ENCODE measurements at regions not wholly inside any gene's neighbourhood (a gene's known extent, or its start where the extent isn't known, plus 50 kb on each side); places are given as distances from the start of the nearest gene placed in this dataset.

DNA sequence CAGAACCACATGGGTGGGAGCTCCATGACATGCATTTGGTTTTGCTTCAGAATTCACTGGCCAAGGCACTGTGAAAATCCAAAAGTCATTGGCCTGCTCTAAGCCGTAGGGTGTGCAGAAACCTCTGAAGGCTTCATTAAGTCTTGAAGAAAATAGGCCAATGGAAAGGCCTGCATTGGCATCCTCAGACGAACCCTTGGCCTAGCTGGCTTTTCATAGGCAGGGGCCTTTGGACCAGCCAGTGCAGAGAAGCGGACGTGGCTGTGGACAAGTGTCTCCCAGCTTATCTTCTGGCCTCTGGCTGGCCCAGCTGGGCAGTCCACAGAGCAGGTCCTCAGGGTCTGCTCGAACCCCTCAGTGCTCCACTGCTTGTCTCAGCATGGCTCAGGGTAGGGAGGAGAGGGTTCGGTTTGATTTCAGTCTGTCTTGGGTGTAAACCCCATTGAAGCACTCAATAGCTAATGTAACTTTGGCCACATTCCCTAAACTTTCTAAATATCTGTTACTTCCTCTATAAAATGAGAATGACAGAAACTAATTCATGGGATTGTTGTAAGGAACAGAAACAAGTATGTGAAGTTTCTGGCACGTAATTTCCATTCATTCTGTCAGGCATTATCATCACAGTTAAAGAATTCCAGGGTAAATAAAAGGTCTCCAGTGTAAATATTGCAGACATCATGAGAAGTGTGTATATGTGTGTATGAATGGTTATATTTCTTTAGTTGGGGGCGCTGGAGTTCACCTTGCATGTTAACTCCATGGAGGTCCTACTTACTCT, 125.5 kb downstream of the TFCP2L1 start:
- no peaks in the 10 kb centered on the region for H3K36me3 ChIP-seq (ENCODE audit: low read depth)
- peaks cover 10% of the 10 kb centered on the region for H3K9me3 ChIP-seq
- DNase-seq (no peak), ATAC-seq (no peak)
- intact Hi-C loops (cut with DNase I, micrococcal nuclease): no loop called here
- no peak overlapping the region for H3K4me3 ChIP-seq
- peaks cover 15% of the 10 kb centered on the region for H3K4me1 ChIP-seq (ENCODE audit: low read depth)
- no peak for TF ChIP-seq CTCF (IDR thresholded peaks at IDR 0.05)

DNA sequence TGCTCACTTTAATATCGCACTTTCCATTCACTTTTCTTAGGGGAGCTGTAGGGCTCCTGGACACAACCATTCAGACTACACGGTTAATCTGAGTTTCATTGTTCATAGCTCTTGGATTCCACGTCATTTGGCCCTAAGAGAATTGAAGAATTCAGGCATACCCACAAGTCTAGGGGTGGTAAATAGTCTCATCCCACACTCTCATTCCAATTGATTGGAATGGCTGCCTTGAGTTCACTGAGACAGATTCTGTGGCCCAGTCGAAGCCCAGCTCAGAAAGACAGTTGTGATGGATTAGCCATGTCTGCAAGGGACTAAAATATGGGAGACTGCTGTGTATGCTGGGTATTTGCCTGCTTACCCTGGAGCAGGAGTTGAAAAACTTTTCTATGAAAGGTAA, 124.6 kb downstream of the TFCP2L1 start:
- intact Hi-C loops (cut with DNase I, micrococcal nuclease): no loop called here
- Histone ChIP-seq H3K4me3 (no peak overlapping the region), H3K36me3 (ENCODE audit: low read depth) (no peaks in the 10 kb centered on the region), H3K4me1 (ENCODE audit: low read depth) (peaks cover 11% of the 10 kb centered on the region), H3K9me3 (peaks cover 10% of the 10 kb centered on the region)
- ATAC-seq (no peak), DNase-seq (no peak)
- no peak for TF ChIP-seq CTCF (IDR thresholded peaks at IDR 0.05)

GRCh38 chr2:121161272-121161671, 123.7 kb downstream of the TFCP2L1 start:
- Histone ChIP-seq H3K36me3 (ENCODE audit: low read depth) (no peaks in the 10 kb centered on the region), H3K4me1 (ENCODE audit: low read depth) (peaks cover 10% of the 10 kb centered on the region), H3K4me3 (no peak overlapping the region), H3K9me3 (peaks cover 10% of the 10 kb centered on the region)
- intact Hi-C loops (cut with DNase I, micrococcal nuclease): no loop called here
- DNase-seq (no peak), ATAC-seq (peak; percentile 75)
- TF ChIP-seq CTCF (IDR thresholded peaks at IDR 0.05): no peak

- H3K36me3 ChIP-seq (ENCODE audit: low read depth): no peaks in the 10 kb centered on the region
- H3K4me3 ChIP-seq: no peak overlapping the region
- H3K4me1 ChIP-seq (ENCODE audit: low read depth): peaks cover 10% of the 10 kb centered on the region
- intact Hi-C loops (cut with DNase I, micrococcal nuclease): no loop called here
- ATAC-seq (no peak), DNase-seq (no peak)
- no peak for TF ChIP-seq CTCF (IDR thresholded peaks at IDR 0.05)
- peaks cover under 1% of the 10 kb centered on the region for H3K9me3 ChIP-seq
These were observed 122.1 kb downstream of the TFCP2L1 start for GRCh38 chr2:121162893-121163292.

GRCh38 chr2:121164042-121164441, 121.0 kb downstream of the TFCP2L1 start:
- ATAC-seq (no peak), DNase-seq (no peak)
- TF ChIP-seq CTCF (IDR thresholded peaks at IDR 0.05): no peak
- H3K9me3 ChIP-seq: no peaks in the 10 kb centered on the region
- H3K4me3 ChIP-seq: no peak overlapping the region
- intact Hi-C loops (cut with DNase I, micrococcal nuclease): no loop called here
- H3K4me1 ChIP-seq (ENCODE audit: low read depth): peaks cover 10% of the 10 kb centered on the region
- H3K36me3 ChIP-seq (ENCODE audit: low read depth): no peaks in the 10 kb centered on the region
